ENCODE measurements at regions not wholly inside any gene's neighbourhood (a gene's known extent, or its start where the extent isn't known, plus 50 kb on each side); places are given as distances from the start of the nearest gene placed in this dataset.
"Not testable (repeated sequence)": the region's sequence is repeated elsewhere in the genome, so short reads cannot be mapped to it uniquely, and the experiment has no call there.

GRCh38 chr5:57002959-57003485, 51.1 kb upstream of the MIER3 start:
- no peak for DNase-seq

- DNase-seq = not testable (repeated sequence)
Measured at GRCh38 chr5:57003566-57003965, 51.6 kb upstream of the MIER3 start.

GRCh38 chr5:57004800-57005199, 52.9 kb upstream of the MIER3 start:
- no peak for DNase-seq

GRCh38 chr5:57007344-57007743, 55.4 kb upstream of the MIER3 start:
- no peak for DNase-seq

- no peak for DNase-seq
Measured at GRCh38 chr5:57009811-57010210, 57.9 kb upstream of the MIER3 start.

GRCh38 chr5:57010786-57011185, 58.9 kb upstream of the MIER3 start:
- DNase-seq = no peak

GRCh38 chr5:57012511-57012910, 60.6 kb upstream of the MIER3 start:
- DNase-seq = no peak

- no peak for DNase-seq
Measured at GRCh38 chr5:57025961-57026360, 74.0 kb upstream of the MIER3 start.

- no peak for DNase-seq
Measured at GRCh38 chr5:57028161-57028560, 76.2 kb upstream of the MIER3 start.

GRCh38 chr5:57032151-57032551, 80.2 kb upstream of the MIER3 start:
- no peak for DNase-seq

GRCh38 chr5:57033103-57033502, 81.2 kb upstream of the MIER3 start:
- no peak for DNase-seq

- no peak for DNase-seq
Measured at GRCh38 chr5:57033503-57033902, 81.6 kb upstream of the MIER3 start.

GRCh38 chr5:57034201-57034916, 82.4 kb upstream of the MIER3 start:
- DNase-seq = no peak

GRCh38 chr5:57035955-57036354, 84.0 kb upstream of the MIER3 start:
- DNase-seq = no peak

GRCh38 chr5:57036761-57037160, 84.8 kb upstream of the MIER3 start:
- no peak for DNase-seq

- no peak for DNase-seq
Measured at GRCh38 chr5:57037355-57037754, 85.4 kb upstream of the MIER3 start.

- no peak for DNase-seq
Measured at GRCh38 chr5:57041570-57041969, 89.6 kb upstream of the MIER3 start.

GRCh38 chr5:57042524-57042931, 90.6 kb upstream of the MIER3 start:
- no peak for DNase-seq

GRCh38 chr5:57054135-57054534, 102.2 kb upstream of the MIER3 start:
- no peak for DNase-seq

GRCh38 chr5:57054671-57055070, 102.7 kb upstream of the MIER3 start:
- no peak for DNase-seq

- no peak for DNase-seq
Measured at GRCh38 chr5:57055731-57056130, 103.8 kb upstream of the MIER3 start.

GRCh38 chr5:57063773-57064172, 110.1 kb upstream of the GPBP1 start:
- no peak for DNase-seq

- no peak for DNase-seq
Measured at GRCh38 chr5:57066924-57067596, 106.8 kb upstream of the GPBP1 start.

- no peak for DNase-seq
Measured at GRCh38 chr5:57067597-57067924, 106.3 kb upstream of the GPBP1 start.
